GM21526 (cell line): ENCODE measurements at regions not wholly inside any gene's neighbourhood (a gene's known extent, or its start where the extent isn't known, plus 50 kb on each side); places are given as distances from the start of the nearest gene placed in this dataset.

Source experiments
- ATAC-seq: cut with Tn5 transposase; IDR thresholded peaks from one replicate; pipeline ENCODE4 v1.9.1; 2021; ENCODE audit warnings: moderate library complexity; ENCODE audit not compliant: unreplicated experiment, low FRiP score

GRCh38 chr18:42578792-42579191, 536.7 kb downstream of the RIT2 start:
- no peak for ATAC-seq

- no peak for ATAC-seq
Observed at GRCh38 chr18:42582266-42582665, 533.2 kb downstream of the RIT2 start.

DNA sequence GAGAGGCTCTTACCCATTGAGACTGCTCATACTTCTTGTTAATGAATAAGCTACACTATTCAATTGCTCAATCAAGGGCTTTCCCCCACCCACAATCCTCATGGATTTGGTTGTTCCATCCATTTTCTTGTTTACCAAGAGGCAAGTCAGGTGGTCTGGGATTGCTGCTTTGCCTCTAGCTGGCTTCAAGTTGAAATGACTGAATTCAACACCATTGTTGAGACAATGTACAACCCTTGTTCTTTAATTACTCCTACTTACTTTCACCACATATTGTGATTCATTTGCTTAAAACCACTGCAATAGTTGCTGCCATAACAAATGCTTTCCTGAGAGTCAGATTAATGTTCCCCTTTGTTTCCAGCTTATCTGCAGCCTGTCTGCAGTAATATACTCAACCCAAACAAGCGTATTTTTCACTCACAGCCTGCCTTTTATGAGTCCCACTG, 532.2 kb downstream of the RIT2 start:
- no peak for ATAC-seq

GRCh38 chr18:42586601-42587000, 528.9 kb downstream of the RIT2 start:
- ATAC-seq = no peak

DNA sequence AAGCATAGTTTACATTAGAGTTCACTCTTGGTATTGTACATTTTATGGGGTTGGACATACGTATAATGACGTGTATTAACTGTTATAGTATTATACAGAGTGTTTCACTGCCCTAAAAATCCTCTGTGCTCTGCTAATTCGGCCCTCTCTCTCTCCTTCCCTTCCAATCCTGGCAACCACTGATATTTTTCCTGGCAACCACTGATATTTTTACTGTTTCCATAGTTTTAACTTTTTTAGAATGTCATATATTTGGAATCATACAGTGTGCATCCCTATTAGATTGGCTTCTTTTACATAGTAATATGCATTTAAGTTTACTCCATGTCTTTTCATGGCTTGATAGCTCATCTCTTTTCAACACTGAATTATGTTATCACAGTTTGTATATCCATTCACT, 526.7 kb downstream of the RIT2 start:
- no peak for ATAC-seq

- no peak for ATAC-seq
Observed at GRCh38 chr18:42604820-42605219, 510.7 kb downstream of the RIT2 start.

GRCh38 chr18:42606886-42607495, 508.5 kb downstream of the RIT2 start:
- no peak for ATAC-seq

DNA sequence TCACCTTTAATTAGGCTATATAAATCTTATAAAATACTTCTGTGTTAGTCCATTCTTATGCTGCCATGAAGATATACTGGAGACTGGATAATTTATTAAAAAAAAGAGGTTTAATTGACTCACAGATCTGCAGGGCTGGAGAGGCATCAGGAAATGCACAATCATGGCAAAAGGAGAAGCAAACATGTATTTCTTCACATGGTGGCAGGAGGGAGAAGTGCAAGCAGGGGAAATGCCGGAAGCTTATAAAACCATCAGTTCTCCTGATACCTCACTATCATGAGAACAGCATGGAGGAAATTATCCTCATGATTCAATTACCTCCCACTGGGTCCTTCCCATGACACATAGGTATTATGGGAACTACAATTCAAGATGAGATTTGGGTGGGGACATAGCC, 504.4 kb downstream of the RIT2 start:
- no peak for ATAC-seq

- no peak for ATAC-seq
Observed at GRCh38 chr18:42614619-42615293, 500.7 kb downstream of the RIT2 start.

- no peak for ATAC-seq
Observed at GRCh38 chr18:42617221-42617620, 498.3 kb downstream of the RIT2 start.

GRCh38 chr18:42619771-42620170, 495.7 kb downstream of the RIT2 start:
- no peak for ATAC-seq

GRCh38 chr18:42620657-42621056, 494.8 kb downstream of the RIT2 start:
- no peak for ATAC-seq

- no peak for ATAC-seq
Observed at GRCh38 chr18:42623935-42624334, 491.6 kb downstream of the RIT2 start.

DNA sequence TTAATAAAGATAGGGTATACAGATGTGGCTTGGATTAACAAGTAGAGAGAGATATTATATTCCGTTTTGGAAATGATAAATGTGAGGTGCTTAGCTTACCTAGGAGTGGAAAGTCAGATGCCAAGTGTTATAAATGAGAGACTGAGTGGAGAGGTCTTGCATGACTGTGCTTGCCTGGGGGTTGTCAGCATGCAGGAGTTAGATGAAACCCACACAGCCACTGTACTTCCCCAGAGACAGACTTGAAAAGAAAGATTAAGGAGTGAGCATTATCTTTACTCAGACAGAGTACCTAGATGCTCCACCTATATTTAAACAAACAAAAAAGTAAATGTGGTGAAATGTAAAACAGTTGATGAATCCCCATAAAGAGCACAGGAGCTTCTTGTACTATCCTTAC, 482.7 kb downstream of the RIT2 start:
- no peak for ATAC-seq

DNA sequence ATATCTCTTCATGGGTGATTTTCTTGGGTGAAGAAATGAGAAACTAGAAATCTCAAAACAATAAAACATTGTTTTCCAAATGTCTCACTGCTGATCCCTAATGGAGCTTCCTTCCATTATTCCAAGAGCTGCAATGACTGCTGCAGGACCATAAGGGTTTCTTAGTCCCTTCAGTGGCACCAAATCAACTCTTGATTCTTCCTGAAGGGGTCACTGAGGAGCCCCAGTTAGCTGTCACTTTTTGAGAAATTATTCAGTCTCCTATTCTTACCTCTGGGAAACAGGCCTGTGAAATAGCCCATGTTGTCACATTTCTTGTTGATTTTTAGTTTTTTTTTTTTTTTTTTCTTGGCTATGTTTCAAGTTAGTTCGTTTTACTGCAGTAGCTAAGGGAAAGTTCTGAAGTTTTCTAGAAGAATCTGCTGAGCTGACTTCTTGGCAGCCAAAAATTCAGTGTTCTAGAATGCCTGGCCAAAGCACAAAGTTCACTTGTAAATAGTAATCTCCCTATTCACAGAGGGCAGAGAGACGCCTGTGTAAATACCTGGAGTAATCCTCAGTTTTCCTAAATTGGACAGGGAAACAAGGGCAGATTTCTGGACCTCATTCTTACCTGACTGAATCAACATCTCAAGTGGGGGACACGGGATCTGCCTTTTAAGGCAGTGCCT, 480.0 kb downstream of the RIT2 start:
- ATAC-seq = no peak

DNA sequence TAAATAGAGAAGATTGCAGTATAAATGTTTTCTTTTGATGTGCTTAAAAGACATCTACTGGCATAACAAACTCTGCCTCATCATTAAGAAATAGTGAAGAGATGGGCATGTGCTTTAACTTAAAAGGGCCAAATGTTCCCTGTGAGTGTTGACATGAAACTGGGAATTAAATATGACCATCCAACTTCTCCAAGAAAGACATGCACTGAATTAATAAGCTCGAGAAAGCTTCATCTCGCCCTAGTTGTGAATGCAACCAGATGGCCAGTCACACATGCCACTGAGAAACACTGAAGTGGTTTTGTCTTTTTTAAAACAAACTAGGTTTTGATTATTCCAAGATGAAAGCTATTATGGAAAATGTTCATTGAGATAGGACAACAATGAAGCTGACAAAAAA, 479.2 kb downstream of the RIT2 start:
- ATAC-seq = no peak

GRCh38 chr18:42640160-42640559, 475.3 kb downstream of the RIT2 start:
- ATAC-seq = no peak

DNA sequence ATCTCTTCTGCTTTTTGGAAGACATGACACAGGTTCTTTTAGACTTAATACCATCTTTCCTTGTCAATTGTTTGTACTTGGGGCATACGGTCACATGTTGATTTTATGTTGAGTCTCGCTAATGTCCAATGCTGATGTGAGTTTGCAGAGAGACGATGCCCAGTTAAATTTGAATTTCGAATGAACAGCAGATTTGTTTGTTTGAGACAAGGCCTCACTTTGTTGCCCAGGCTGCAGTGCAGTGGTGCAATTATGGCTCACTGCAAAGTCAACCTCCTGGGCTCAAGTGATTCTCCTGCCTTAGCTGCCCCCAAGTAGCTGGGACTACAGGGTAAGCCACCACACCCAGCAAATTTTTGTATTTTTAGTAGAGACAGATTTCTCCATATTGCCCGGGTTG, 473.5 kb downstream of the RIT2 start:
- ATAC-seq = no peak

GRCh38 chr18:42644729-42645131, 470.8 kb downstream of the RIT2 start:
- ATAC-seq = no peak

DNA sequence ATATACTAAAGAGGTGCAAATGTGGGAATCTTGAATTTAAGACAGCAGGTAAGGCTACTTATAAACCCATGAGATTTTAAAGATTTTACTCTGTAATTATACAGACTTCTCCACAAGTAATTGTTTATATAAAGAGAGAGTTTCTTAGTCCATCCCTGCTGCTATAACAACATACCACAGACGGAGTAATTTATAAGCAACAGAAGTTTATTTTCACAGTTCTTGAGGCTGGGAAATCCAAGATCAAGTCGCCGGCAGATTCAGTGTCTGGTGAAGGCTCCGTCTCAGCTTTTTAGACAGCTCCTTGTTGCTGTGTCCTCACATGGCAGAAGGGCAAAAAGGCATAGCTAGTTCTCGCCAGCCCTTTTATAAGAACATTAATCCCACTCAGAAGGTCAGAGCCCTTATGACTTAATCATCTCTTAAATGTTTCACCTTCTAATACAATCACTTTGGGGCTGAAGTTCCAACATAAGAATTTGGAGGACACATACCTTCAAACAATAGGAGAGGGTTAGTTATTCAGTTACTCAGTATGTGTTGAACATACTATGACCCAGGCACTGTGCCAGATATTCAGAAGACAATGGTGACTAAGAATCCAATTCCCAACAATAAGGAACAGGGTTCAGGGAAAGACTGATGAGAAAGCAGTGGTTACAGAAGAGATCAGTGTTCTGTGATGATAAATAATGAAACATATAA, 466.0 kb downstream of the RIT2 start:
- no peak for ATAC-seq

DNA sequence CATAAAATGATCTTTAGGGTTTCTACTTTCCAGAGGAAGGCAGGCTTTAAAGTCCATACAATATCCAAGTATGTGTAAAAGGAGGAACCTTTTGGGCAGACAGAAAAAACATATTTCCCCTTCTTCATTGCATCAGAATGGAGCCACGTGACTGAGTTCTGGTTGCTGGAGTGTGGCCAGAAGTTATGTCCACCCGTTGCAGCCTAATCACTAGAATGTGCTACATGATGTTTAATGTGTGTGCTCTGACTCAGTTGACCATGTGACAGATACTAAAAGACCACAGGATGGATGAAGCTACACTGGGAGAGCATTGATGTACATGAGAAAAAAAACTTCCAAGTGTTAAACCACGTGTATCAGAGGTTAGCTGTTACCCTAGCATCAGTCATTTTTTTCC, 460.9 kb downstream of the RIT2 start:
- ATAC-seq = no peak
